B cell (primary cell): ENCODE measurements at regions not wholly inside any gene's neighbourhood (a gene's known extent, or its start where the extent isn't known, plus 50 kb on each side); places are given as distances from the start of the nearest gene placed in this dataset.
"Not testable (repeated sequence)": the region's sequence is repeated elsewhere in the genome, so short reads cannot be mapped to it uniquely, and the experiment has no call there.

Source experiments
- ATAC-seq: fragments of 200-7000 bp; cut with Tn5 transposase; one replicate; pipeline ENCODE4 v1.10.0; 2021; ENCODE audit warnings: low read depth, mild to moderate bottlenecking, moderate number of reproducible peaks, moderate library complexity
- CTCF ChIA-PET: fragments of 350-600 bp; sonication (Branson Sonifier 250); formaldehyde crosslinking; loops from one replicate; lab custom pipeline; 2021; ENCODE audit warnings: antibody characterized with exemption, inconsistent platforms; lab: Charles Lee
- POLR2A ChIA-PET: fragments of 350-600 bp; sonication (Branson Sonifier 250); formaldehyde crosslinking; loops from one replicate; lab custom pipeline; 2021; ENCODE audit warnings: antibody characterized with exemption; lab: Charles Lee
- DNase-seq: peaks from one replicate; pipeline ENCODE4 v3.0.0; 2013
- H2AFZ ChIP-seq: 2 replicates; pipeline ENCODE4 v1.6.1; 2012; ENCODE audit warnings: mild to moderate bottlenecking, low read depth, low read length; ENCODE audit not compliant: insufficient read depth, poor library complexity, severe bottlenecking
- H3K27ac ChIP-seq, 2 donors: 1 replicate in 1 of 2; 2 replicates in 1 of 2; pipeline ENCODE4 v1.5.1; 2012 to 2013; ENCODE audit warnings: low read length in 2 of 2, mild to moderate bottlenecking in 2 of 2, moderate library complexity in 1 of 2
- H3K27me3 ChIP-seq, 4 experiments: fragments of 200-600 bp in 1 of 4; sonication (generic) in 1 of 4; replicated peaks in 1 of 4; 1 replicate in 2 of 4; 2 replicates in 2 of 4; pipeline versions ENCODE4 v1.6.1 to v1.7.0; 2013 to 2016; ENCODE audit warnings: low read length in 3 of 4, mild to moderate bottlenecking in 2 of 4, mixed read lengths in 1 of 4, moderate library complexity in 1 of 4; ENCODE audit not compliant: insufficient read depth in 4 of 4, control insufficient read depth in 3 of 4; ENCODE audit errors: control extremely low read depth in 1 of 4
- H3K36me3 ChIP-seq, 2 experiments: replicated peaks in 1 of 2; 1 replicate in 1 of 2; 2 replicates in 1 of 2; pipeline versions ENCODE4 v1.6.1 to v1.7.1; 2013; ENCODE audit warnings: low read length in 1 of 2; ENCODE audit not compliant: insufficient read depth in 2 of 2, control insufficient read depth in 1 of 2; ENCODE audit errors: control extremely low read depth in 1 of 2, extremely low read depth in 1 of 2
- H3K4me1 ChIP-seq, 2 donors: fragments of 200-600 bp in 1 of 2; sonication (generic) in 1 of 2; 1 replicate in 1 of 2; 2 replicates in 1 of 2; pipeline versions ENCODE4 v1.5.1 to v1.6.1; 2013 to 2017; ENCODE audit warnings: low read length in 2 of 2; ENCODE audit not compliant: control insufficient read depth in 2 of 2, insufficient read depth in 2 of 2
- H3K4me2 ChIP-seq: replicated peaks from 2 replicates; pipeline ENCODE3; 2012; ENCODE audit warnings: mild to moderate bottlenecking, low read depth, low read length; ENCODE audit not compliant: poor library complexity, severe bottlenecking
- H3K4me3 ChIP-seq, 5 experiments: fragments of 200-600 bp in 1 of 5; sonication (generic) in 1 of 5; 1 replicate in 3 of 5; 2 replicates in 2 of 5; pipeline versions ENCODE4 v1.5.1 to v1.7.0; 2011 to 2016; ENCODE audit warnings: low read length in 4 of 5, mild to moderate bottlenecking in 4 of 5, low read depth in 2 of 5, control low read depth in 1 of 5, moderate library complexity in 1 of 5; ENCODE audit not compliant: insufficient read depth in 1 of 5; ENCODE audit errors: control extremely low read depth in 1 of 5, extremely low read depth in 1 of 5
- H3K79me2 ChIP-seq: fragments of 200-600 bp; sonication (generic); one replicate; pipeline ENCODE4 v1.6.0; 2016; ENCODE audit warnings: low read length; ENCODE audit not compliant: control insufficient read depth, insufficient read depth
- H3K9ac ChIP-seq: fragments of 200-600 bp; sonication (generic); 2 replicates; pipeline ENCODE4 v1.6.1; 2017; ENCODE audit warnings: mild to moderate bottlenecking, low read length, moderate library complexity
- H3K9me3 ChIP-seq, 3 donors: one replicate each; pipeline versions ENCODE4 v1.6.1 to v1.7.1; 2013; ENCODE audit warnings: low read length in 2 of 3; ENCODE audit not compliant: control insufficient read depth in 2 of 3, insufficient read depth in 1 of 3; ENCODE audit errors: control extremely low read depth in 1 of 3
- H4K20me1 ChIP-seq: 2 replicates; pipeline ENCODE4 v1.6.0; 2012; ENCODE audit warnings: mild to moderate bottlenecking, low read length; ENCODE audit not compliant: insufficient read depth, control insufficient read depth, poor library complexity, severe bottlenecking
- H3K27ac Mint-ChIP-seq: one replicate; pipeline ENCODE4 v1.8.0; 2021; ENCODE audit warnings: mixed read lengths
- H3K27me3 Mint-ChIP-seq: one replicate; pipeline ENCODE4 v1.8.0; 2021; ENCODE audit warnings: mixed read lengths
- H3K4me1 Mint-ChIP-seq: one replicate; pipeline ENCODE4 v1.8.0; 2021; ENCODE audit warnings: mixed read lengths
- H3K4me3 Mint-ChIP-seq: one replicate; pipeline ENCODE4 v1.8.0; 2021; ENCODE audit warnings: mixed read lengths
- H3K9me3 Mint-ChIP-seq: one replicate; pipeline ENCODE4 v1.8.0; 2022; ENCODE audit warnings: mixed read lengths; ENCODE audit not compliant: insufficient read depth
- CTCF ChIP-seq: fragments of 200-600 bp; IDR thresholded peaks from one replicate; pipeline ENCODE4 v1.8.0; 2022; ENCODE audit warnings: antibody characterized with exemption, mild to moderate bottlenecking
- EZH2 ChIP-seq: IDR thresholded peaks from 2 replicates; pipeline ENCODE4 v1.6.1; 2012; ENCODE audit warnings: borderline replicate concordance, low read depth, mild to moderate bottlenecking, moderate library complexity, low read length; ENCODE audit not compliant: insufficient read depth, poor library complexity, severe bottlenecking
- WGBS: methylation state at CpG from one replicate; pipeline ENCODE4 v1.1.5; 2013; ENCODE audit warnings: missing lambda C conversion rate; ENCODE audit not compliant: insufficient coverage; 5-methylcytosine and 5-hydroxymethylcytosine counted together
- intact Hi-C: fragments of 100-400 bp; cut with micrococcal nuclease; formaldehyde crosslinking; loops from one replicate; pipeline ENCODE4 v1.10.0; 2022

DNA sequence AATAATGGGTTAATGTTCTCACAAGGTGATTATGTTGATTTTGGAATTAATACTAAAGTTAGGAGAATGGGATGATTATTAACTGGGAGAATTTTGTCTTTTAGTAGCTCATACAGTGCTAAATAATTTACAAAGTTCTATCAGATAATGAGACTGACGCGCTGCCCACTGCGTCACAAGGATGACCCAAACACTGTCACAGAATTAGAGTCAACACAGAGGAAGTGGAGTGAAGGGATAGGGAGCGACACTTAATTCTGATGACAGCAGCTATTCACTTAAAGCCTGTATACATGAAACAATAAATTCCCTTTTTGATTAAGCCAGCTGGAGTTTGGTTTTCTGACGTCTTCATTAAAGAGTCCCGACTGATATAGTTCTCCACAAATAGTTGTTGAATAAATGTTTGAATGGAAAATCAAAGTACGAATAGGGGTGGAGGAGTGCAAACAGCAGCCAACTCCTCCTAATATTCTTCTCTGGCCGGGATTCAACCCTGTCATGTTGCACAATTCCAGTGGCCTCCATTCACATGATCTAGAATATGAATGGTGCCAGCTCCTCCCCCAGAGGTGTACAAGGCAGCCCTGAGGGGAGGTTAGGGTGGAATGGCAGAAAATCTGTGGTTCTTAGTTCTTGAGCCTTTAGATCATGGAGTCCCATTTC lies 140.3 kb downstream of the PCSK1 start:
- intact Hi-C loops: no loop called here
- CTCF ChIA-PET: interaction anchor here (1.0 kb wide), 1 partner anchor 16 kb away, joined by 3 read pairs; no protein-coding TSS in a partner anchor

DNA sequence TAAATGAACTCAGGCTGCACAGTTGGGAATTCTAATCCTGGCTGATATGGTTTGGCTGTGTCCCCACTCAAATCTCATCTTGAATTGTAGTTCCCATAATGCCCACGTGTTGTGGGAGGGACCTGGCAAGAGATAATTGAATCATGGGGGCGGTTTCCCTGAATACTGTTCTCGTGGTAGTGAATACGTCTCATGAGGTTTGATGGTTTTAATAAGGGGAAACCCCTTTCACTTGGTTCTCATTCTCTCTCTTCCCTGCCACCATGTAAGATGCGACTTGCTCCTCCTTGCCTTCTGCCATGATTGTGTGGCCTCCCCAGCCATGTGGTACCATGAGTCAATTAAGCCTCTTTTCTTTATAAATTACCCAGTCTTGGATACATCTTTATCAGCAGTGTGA lies 143.8 kb downstream of the PCSK1 start:
- H3K9me3 Mint-ChIP-seq, H3K36me3 ChIP-seq, H3K4me1 Mint-ChIP-seq, H3K27ac ChIP-seq, ATAC-seq, H2AFZ ChIP-seq, H3K4me1 ChIP-seq, H3K9ac ChIP-seq, H4K20me1 ChIP-seq, CTCF ChIA-PET, H3K4me3 ChIP-seq, H3K27ac Mint-ChIP-seq, H3K9me3 ChIP-seq, H3K79me2 ChIP-seq, H3K27me3 Mint-ChIP-seq, intact Hi-C loops, H3K27me3 ChIP-seq, POLR2A ChIA-PET, H3K4me3 Mint-ChIP-seq, H3K4me2 ChIP-seq, DNase-seq: not testable (repeated sequence)
- 80% methylated on average over 1 of the region's 5 CpGs for WGBS

More for the DNA sequence above, 140.3 kb downstream of the PCSK1 start:
- Mint-ChIP-seq H3K4me3 (no peak overlapping the region), H3K9me3 (peaks cover 5% of the 10 kb centered on the region), H3K27me3 (no peaks in the 10 kb centered on the region), H3K4me1 (no peaks in the 10 kb centered on the region), H3K27ac (no peak overlapping the region)
- H3K27me3 ChIP-seq: peaks cover 0 to 3% (median 0%) of the 10 kb centered on the region in 4 experiments
- DNase-seq (no peak), ATAC-seq (no peak)
- H3K9ac ChIP-seq: no peak overlapping the region
- no peak overlapping the region for H3K4me2 ChIP-seq
- POLR2A ChIA-PET: no interaction called here
- H3K79me2 ChIP-seq: no peaks in the 10 kb centered on the region
- H3K9me3 ChIP-seq: no peaks in the 10 kb centered on the region
- H3K4me3 ChIP-seq: no peak overlapping the region
- 100% methylated on average over 3 of the region's 8 CpGs for WGBS
- H3K36me3 ChIP-seq: no peaks in the 10 kb centered on the region
- H3K27ac ChIP-seq: no peak overlapping the region
- no peaks in the 10 kb centered on the region for H4K20me1 ChIP-seq
- H3K4me1 ChIP-seq: no peaks in the 10 kb centered on the region
- TF ChIP-seq CTCF: no peak
- TF ChIP-seq EZH2: no peak
- no peak overlapping the region for H2AFZ ChIP-seq
